Naive B cell (primary cell): ENCODE measurements at regions not wholly inside any gene's neighbourhood (a gene's known extent, or its start where the extent isn't known, plus 50 kb on each side); places are given as distances from the start of the nearest gene placed in this dataset.
"Not testable (repeated sequence)": the region's sequence is repeated elsewhere in the genome, so short reads cannot be mapped to it uniquely, and the experiment has no call there.

Experiments used
- ATAC-seq, 2 donors: fragments of 150-1000 bp; cut with Tn5 transposase; 2 replicates each; pipeline ENCODE4 v1.10.0; 2021; ENCODE audit warnings: low read depth in 2 of 2, mild to moderate bottlenecking in 2 of 2, moderate library complexity in 2 of 2
- DNase-seq: peaks from one replicate; pipeline ENCODE4 v3.0.0; 2022
- H3K27ac Mint-ChIP-seq, 6 donors: one replicate each; pipeline ENCODE4 v1.8.0; 2020 to 2022; ENCODE audit warnings: mild to moderate bottlenecking in 6 of 6, mixed read lengths in 6 of 6, moderate library complexity in 5 of 6, inconsistent platforms in 2 of 6
- H3K27me3 Mint-ChIP-seq, 3 donors: one replicate each; pipeline ENCODE4 v1.8.0; 2021 to 2022; ENCODE audit warnings: mixed read lengths in 3 of 3, mild to moderate bottlenecking in 1 of 3
- H3K36me3 Mint-ChIP-seq, 2 donors: one replicate each; pipeline ENCODE4 v1.8.0; 2020 to 2022; ENCODE audit warnings: mixed read lengths in 2 of 2, inconsistent platforms in 1 of 2, mild to moderate bottlenecking in 1 of 2
- H3K4me1 Mint-ChIP-seq, 3 donors: one replicate each; pipeline ENCODE4 v1.8.0; 2020 to 2022; ENCODE audit warnings: mixed read lengths in 3 of 3, inconsistent platforms in 1 of 3, mild to moderate bottlenecking in 1 of 3, moderate library complexity in 1 of 3
- H3K4me3 Mint-ChIP-seq, 8 donors: one replicate each; pipeline ENCODE4 v1.8.0; 2020 to 2022; ENCODE audit warnings: mild to moderate bottlenecking in 8 of 8, mixed read lengths in 8 of 8, moderate library complexity in 8 of 8, inconsistent platforms in 2 of 8
- H3K9me3 Mint-ChIP-seq, 7 donors: one replicate each; pipeline ENCODE4 v1.8.0; 2020 to 2022; ENCODE audit warnings: mixed read lengths in 7 of 7, mild to moderate bottlenecking in 5 of 7, inconsistent platforms in 2 of 7, moderate library complexity in 1 of 7

GRCh38 chr2:95654897-95655296, 63.1 kb downstream of the TRIM43 start:
- not testable (repeated sequence) for H3K36me3 Mint-ChIP-seq, H3K4me3 Mint-ChIP-seq, H3K27me3 Mint-ChIP-seq, DNase-seq, ATAC-seq, H3K4me1 Mint-ChIP-seq, H3K27ac Mint-ChIP-seq, H3K9me3 Mint-ChIP-seq

- not testable (repeated sequence) for DNase-seq, ATAC-seq, H3K4me1 Mint-ChIP-seq, H3K4me3 Mint-ChIP-seq, H3K27ac Mint-ChIP-seq, H3K27me3 Mint-ChIP-seq, H3K36me3 Mint-ChIP-seq, H3K9me3 Mint-ChIP-seq
Measured at GRCh38 chr2:95656553-95656952, 64.8 kb downstream of the TRIM43 start.

GRCh38 chr2:95657937-95658336, 66.1 kb downstream of the TRIM43 start:
- H3K4me1 Mint-ChIP-seq, H3K27me3 Mint-ChIP-seq, H3K9me3 Mint-ChIP-seq, ATAC-seq, H3K27ac Mint-ChIP-seq, H3K4me3 Mint-ChIP-seq, H3K36me3 Mint-ChIP-seq, DNase-seq: not testable (repeated sequence)

- DNase-seq, H3K4me3 Mint-ChIP-seq, H3K36me3 Mint-ChIP-seq, H3K27ac Mint-ChIP-seq, ATAC-seq, H3K27me3 Mint-ChIP-seq, H3K9me3 Mint-ChIP-seq: not testable (repeated sequence)
- H3K4me1 Mint-ChIP-seq = peaks cover 9 to 18% (median 14%) of the 10 kb centered on the region in 3 donors
Measured at GRCh38 chr2:95660766-95661562, 69.2 kb downstream of the TRIM43 start.

- ATAC-seq = peak; percentile 46 to 83
Measured at GRCh38 chr2:95663471-95664441, 72.0 kb downstream of the TRIM43 start.

GRCh38 chr2:95666636-95667035, 74.8 kb downstream of the TRIM43 start:
- not testable (repeated sequence) for H3K36me3 Mint-ChIP-seq, DNase-seq, ATAC-seq, H3K27ac Mint-ChIP-seq, H3K27me3 Mint-ChIP-seq, H3K9me3 Mint-ChIP-seq
- Mint-ChIP-seq H3K4me3 (peak overlapping the region in 1 of 8 donors; percentile 9), H3K4me1 (peaks cover 27 to 44% (median 35%) of the 10 kb centered on the region in 3 donors)

More at GRCh38 chr2:95663471-95664441, 72.0 kb downstream of the TRIM43 start:
- not testable (repeated sequence) for H3K36me3 Mint-ChIP-seq, H3K9me3 Mint-ChIP-seq, H3K27me3 Mint-ChIP-seq, DNase-seq
- peaks cover 14 to 24% (median 16%) of the 10 kb centered on the region in 3 donors for H3K4me1 Mint-ChIP-seq
- peak overlapping the region in 2 of 6 donors; percentile 26 to 86 for H3K27ac Mint-ChIP-seq
- H3K4me3 Mint-ChIP-seq = peak overlapping the region in 7 of 8 donors; percentile 20 to 69 (median 48)

- DNase-seq = no peak
- Mint-ChIP-seq H3K27ac (peak overlapping the region in 3 of 6 donors; percentile 59 to 90 (median 81)), H3K4me1 (peaks cover 27 to 44% (median 35%) of the 10 kb centered on the region in 3 donors), H3K9me3 (peaks cover 0 to 4% (median 0%) of the 10 kb centered on the region in 7 donors), H3K27me3 (peaks cover 0 to 5% (median 0%) of the 10 kb centered on the region in 3 donors), H3K4me3 (no peak overlapping the region), H3K36me3 (no peaks in the 10 kb centered on the region)
- no peak for ATAC-seq
Measured at GRCh38 chr2:95667480-95667879, 75.7 kb downstream of the TRIM43 start.

- Mint-ChIP-seq H3K27me3 (peaks cover 0 to 10% (median 6%) of the 10 kb centered on the region in 3 donors), H3K27ac (peak overlapping the region in 5 of 6 donors; percentile 0 to 76 (median 65)), H3K4me1 (peaks cover 22 to 39% (median 29%) of the 10 kb centered on the region in 3 donors), H3K4me3 (peak overlapping the region in 1 of 8 donors; percentile 42)
- DNase-seq, H3K36me3 Mint-ChIP-seq, H3K9me3 Mint-ChIP-seq: not testable (repeated sequence)
- ATAC-seq = peak; percentile 23 to 51
Measured at GRCh38 chr2:95668934-95669333, 77.1 kb downstream of the TRIM43 start.

GRCh38 chr2:95669441-95669991, 77.7 kb downstream of the TRIM43 start:
- Mint-ChIP-seq H3K36me3 (no peaks in the 10 kb centered on the region), H3K27ac (peak overlapping the region in 5 of 6 donors; percentile 11 to 76 (median 14)), H3K9me3 (peaks cover 0 to 4% (median 0%) of the 10 kb centered on the region in 7 donors), H3K4me3 (peak overlapping the region in 3 of 8 donors; percentile 1 to 42 (median 25)), H3K27me3 (peaks cover 0 to 14% (median 9%) of the 10 kb centered on the region in 3 donors), H3K4me1 (peaks cover 21 to 33% (median 23%) of the 10 kb centered on the region in 3 donors)
- peak; percentile 55 to 76 for ATAC-seq
- no peak for DNase-seq

GRCh38 chr2:95670167-95670566, 78.4 kb downstream of the TRIM43 start:
- DNase-seq (no peak), ATAC-seq (no peak)
- H3K36me3 Mint-ChIP-seq = no peaks in the 10 kb centered on the region
- no peak overlapping the region for H3K4me3 Mint-ChIP-seq
- peaks cover 21 to 32% (median 23%) of the 10 kb centered on the region in 3 donors for H3K4me1 Mint-ChIP-seq
- peaks cover 0 to 14% (median 9%) of the 10 kb centered on the region in 3 donors for H3K27me3 Mint-ChIP-seq
- H3K27ac Mint-ChIP-seq = peak overlapping the region in 1 of 6 donors; percentile 32
- H3K9me3 Mint-ChIP-seq = peaks cover 0 to 4% (median 0%) of the 10 kb centered on the region in 7 donors

GRCh38 chr2:95670686-95671085, 78.9 kb downstream of the TRIM43 start:
- Mint-ChIP-seq H3K27ac (peak overlapping the region in 1 of 6 donors; percentile 69), H3K9me3 (peaks cover 0 to 4% (median 0%) of the 10 kb centered on the region in 7 donors), H3K36me3 (no peaks in the 10 kb centered on the region), H3K27me3 (peaks cover 4 to 19% (median 12%) of the 10 kb centered on the region in 3 donors), H3K4me1 (peaks cover 21 to 29% (median 21%) of the 10 kb centered on the region in 3 donors), H3K4me3 (no peak overlapping the region)
- ATAC-seq (no peak), DNase-seq (no peak)

GRCh38 chr2:95671171-95671570, 79.4 kb downstream of the TRIM43 start:
- Mint-ChIP-seq H3K27me3 (peaks cover 8 to 21% (median 13%) of the 10 kb centered on the region in 3 donors), H3K4me1 (peaks cover 17 to 24% (median 21%) of the 10 kb centered on the region in 3 donors)
- not testable (repeated sequence) for H3K27ac Mint-ChIP-seq, ATAC-seq, DNase-seq, H3K4me3 Mint-ChIP-seq, H3K36me3 Mint-ChIP-seq, H3K9me3 Mint-ChIP-seq

GRCh38 chr2:95671992-95672391, 80.2 kb downstream of the TRIM43 start:
- not testable (repeated sequence) for H3K4me3 Mint-ChIP-seq, ATAC-seq, H3K9me3 Mint-ChIP-seq, H3K27ac Mint-ChIP-seq, DNase-seq, H3K36me3 Mint-ChIP-seq
- Mint-ChIP-seq H3K4me1 (peaks cover 16 to 23% (median 21%) of the 10 kb centered on the region in 3 donors), H3K27me3 (peaks cover 8 to 20% (median 17%) of the 10 kb centered on the region in 3 donors)
